HG02840 (cell line): ENCODE measurements at regions not wholly inside any gene's neighbourhood (a gene's known extent, or its start where the extent isn't known, plus 50 kb on each side); places are given as distances from the start of the nearest gene placed in this dataset.
A peak's percentile ranks its signal among the peaks of the same experiment; 100 is the strongest.

ENCODE experiments used
- ATAC-seq: cut with Tn5 transposase; IDR thresholded peaks from one replicate; pipeline ENCODE4 v1.9.1; 2021; ENCODE audit warnings: mild to moderate bottlenecking, moderate library complexity, moderate number of reproducible peaks; ENCODE audit not compliant: unreplicated experiment, low FRiP score

GRCh38 chr12:18955594-18955993 lies 173.9 kb upstream of the PLEKHA5 start:
- no peak for ATAC-seq

DNA sequence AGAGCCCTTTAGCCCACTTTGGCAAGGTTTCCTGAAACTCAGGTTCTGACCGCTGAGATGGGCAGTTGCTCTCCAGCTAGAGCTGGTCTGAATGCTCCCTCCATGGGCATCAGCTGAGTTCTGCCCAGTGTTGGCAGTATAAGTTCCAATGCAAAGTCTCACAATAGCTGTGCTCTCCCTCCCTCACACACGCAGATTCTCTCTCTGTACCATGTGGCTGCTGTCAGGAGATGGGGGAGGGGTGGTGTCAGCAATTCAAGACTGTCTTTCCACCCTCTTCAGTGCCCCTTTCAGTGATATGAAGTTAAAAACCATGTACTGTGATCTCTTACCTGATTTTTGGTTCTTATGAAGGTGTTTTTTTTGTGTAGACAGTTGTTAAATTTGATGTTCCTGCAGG lies 164.3 kb upstream of the PLEKHA5 start:
- ATAC-seq = no peak

GRCh38 chr12:18966954-18967353 lies 162.6 kb upstream of the PLEKHA5 start:
- ATAC-seq = no peak

GRCh38 chr12:18967814-18968213 lies 161.7 kb upstream of the PLEKHA5 start:
- ATAC-seq = no peak

DNA sequence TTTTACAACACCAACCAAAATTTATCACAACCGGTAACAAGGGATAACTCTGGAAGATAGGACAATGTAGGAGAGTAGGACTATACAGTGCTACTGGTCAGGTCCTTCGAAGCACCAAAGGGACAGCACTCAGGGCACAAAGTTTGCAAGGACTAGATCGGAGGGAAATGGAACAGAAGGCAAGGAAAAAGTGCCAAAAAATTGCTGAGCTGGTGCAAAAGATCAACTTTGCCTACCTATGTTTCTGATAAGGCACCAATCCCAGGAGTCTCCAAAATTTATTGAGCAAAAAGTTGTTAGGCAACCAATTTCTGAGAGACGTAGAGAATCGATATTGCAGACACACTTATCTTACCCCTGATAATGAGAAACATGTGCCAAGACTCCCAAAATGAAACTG lies 160.0 kb upstream of the PLEKHA5 start:
- no peak for ATAC-seq

- no peak for ATAC-seq
Observed at GRCh38 chr12:18970603-18971002, 158.9 kb upstream of the PLEKHA5 start.

DNA sequence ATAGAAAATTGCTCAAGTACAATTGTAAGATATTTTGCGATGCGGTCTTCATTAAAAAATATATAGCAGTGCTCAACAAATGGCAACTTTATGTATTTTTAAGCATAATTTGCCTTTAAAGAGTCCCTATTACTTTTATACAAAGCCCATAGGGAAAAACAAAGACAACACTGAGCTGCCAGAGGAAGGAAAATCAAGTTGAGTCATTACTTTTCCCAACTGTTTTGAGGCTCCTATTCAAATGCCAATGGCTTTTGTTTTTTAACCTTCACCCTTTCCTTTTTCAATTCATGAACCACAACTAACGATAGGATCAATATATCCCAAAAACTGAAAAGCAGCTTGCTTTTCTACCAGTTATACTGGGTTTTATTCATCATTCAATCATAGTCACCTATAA lies 157.6 kb upstream of the PLEKHA5 start:
- ATAC-seq = no peak

GRCh38 chr12:18975933-18976332 lies 153.6 kb upstream of the PLEKHA5 start:
- ATAC-seq = no peak

DNA sequence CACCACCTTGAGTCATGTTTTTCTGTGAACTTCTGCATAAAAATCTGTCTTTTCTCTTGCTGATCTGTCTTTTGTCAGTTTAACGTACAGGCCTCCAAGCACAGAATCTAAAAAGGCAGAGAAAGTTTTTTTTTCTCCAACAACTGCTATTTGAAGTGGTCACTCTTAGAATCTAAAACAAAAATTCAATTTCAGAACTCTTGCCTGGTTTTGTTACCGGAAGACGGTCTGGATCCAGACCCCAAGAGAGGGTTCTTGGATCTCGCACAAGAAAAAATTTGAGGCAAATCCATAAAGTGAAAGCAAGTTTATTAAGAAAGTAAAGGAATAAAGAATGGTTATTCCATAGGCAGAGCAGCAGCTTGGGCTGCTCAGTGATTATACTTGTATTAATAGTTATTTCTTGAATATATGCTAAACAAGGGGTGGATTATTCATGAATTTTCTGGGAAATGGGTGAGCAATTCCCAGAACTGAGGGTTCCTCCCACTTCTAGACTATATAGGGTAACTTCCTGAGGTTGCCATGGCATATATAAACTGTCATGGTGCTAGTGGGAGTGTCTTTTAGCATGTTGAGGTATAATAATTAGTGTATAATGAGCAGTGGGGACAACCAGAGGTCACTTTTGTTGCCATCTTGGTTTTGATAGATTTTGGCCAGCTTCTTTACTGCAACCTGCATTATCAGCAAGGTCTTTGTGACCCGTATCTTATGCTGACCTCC lies 150.0 kb upstream of the PLEKHA5 start:
- no peak for ATAC-seq

GRCh38 chr12:18981732-18982131 lies 147.8 kb upstream of the PLEKHA5 start:
- ATAC-seq = peak; percentile 39

GRCh38 chr12:18982226-18982949 lies 147.1 kb upstream of the PLEKHA5 start:
- peak; percentile 59 for ATAC-seq

DNA sequence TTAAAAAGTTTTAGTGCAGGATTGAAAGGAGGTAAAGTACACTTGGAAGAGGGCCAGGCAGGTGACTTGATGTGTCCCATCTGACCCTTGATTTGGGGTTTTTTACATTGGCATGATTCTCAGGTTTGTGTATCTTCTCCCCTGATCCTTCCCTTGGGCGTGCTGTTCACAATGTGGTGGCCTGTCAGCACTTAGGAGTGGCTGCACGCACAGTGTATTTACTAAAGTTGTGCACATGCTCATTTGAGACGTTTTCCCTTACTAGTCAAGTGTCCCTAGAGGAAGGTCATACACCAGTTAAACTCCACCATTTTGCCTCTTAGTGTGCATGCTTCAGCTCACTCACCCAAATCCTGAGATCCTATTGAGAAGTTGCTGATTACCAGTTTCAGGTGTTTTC lies 145.7 kb upstream of the PLEKHA5 start:
- no peak for ATAC-seq

DNA sequence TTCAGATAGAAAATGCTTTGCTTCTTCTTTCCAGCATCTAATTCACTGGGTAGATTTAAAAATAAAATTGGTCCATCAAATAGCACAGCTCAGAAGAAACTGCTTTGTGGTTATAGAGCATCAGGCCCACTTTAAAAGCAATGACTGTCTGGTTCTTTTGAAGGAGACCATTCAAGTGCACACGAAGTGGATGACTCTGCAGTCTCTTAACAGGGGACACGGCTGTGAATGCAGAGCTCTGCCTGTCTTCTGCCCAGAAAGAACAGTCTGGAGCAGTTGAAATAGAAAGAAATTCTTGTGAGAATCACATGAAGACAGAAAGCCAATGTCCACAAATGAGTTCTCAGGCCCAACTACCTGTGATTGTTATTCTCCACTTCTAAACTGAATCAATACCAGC lies 138.7 kb upstream of the PLEKHA5 start:
- no peak for ATAC-seq

- ATAC-seq = no peak
Observed at GRCh38 chr12:18992336-18992735, 137.2 kb upstream of the PLEKHA5 start.

GRCh38 chr12:18998343-18999261 lies 130.9 kb upstream of the PLEKHA5 start:
- ATAC-seq = no peak

DNA sequence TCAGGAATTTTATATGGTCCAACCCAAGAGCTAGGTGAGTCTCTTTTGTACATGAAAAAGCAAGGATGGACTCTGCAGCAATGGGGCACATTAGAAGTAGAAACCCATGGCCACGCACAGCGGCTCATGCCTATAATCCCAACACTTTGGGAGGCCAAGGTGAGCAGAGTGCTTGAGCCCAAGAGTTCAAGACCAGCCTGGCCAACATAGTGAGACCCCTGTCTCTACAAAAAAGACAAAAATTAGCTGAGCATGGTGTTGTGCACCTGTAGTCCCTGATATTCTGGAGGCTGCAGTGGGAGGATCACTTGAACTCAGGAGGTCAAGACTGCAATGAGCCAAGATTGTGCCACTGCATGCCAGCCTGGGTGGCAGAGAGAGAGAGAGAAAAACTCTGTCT lies 128.7 kb upstream of the PLEKHA5 start:
- ATAC-seq = no peak

DNA sequence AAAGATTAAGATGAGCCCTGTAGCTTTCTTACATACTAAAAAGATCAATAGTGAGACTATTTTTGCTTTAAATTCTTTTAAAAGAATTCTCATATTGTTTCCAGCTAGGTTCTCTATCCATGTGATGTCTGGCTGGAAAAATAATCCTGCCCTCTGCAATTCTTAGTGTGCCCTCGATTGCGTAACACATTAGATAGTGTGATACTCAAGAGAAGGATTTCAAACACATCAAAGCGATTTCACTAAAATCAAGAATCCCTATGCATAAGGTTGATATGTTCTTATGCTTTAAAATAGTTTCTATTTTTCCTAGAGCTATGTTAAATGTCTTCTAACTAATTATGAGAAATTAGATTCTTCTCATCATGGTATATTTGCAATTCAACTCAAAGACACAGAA lies 127.3 kb upstream of the PLEKHA5 start:
- no peak for ATAC-seq

- ATAC-seq = no peak
Observed at GRCh38 chr12:19003141-19003540, 126.4 kb upstream of the PLEKHA5 start.

GRCh38 chr12:19003987-19004619 lies 125.4 kb upstream of the PLEKHA5 start:
- no peak for ATAC-seq

DNA sequence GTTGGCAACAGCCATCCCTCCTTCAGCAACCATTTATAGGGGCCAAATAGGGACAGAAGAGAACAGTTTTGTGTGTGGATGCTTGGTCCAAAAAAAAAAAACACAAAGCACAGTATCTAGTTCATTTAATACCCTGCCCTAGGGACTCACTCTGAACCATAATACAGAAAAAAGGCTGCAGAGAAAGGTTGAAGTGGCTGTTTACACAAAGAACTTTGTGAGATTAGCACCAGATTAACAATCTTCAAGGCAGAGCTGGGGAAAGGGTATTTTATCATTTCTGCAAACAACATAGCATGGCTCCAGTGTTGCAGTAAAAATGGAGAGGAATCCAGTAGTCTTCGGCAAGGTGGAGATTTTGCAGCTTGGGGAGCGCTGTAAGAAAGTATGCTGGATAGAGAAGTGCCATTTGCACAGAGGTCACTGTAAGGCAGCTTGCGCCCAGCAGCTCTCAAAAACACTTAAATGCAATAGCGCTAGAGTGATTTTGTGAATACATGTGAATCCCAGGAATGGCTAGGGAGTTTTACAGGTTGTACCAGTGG lies 124.2 kb upstream of the PLEKHA5 start:
- no peak for ATAC-seq
